Breast epithelium (tissue), 3 donors: ENCODE measurements at regions not wholly inside any gene's neighbourhood (a gene's known extent, or its start where the extent isn't known, plus 50 kb on each side); places are given as distances from the start of the nearest gene placed in this dataset.

Experiments used
- POLR2AphosphoS5 ChIP-seq, 3 donors: sonication (generic); formaldehyde crosslinking; IDR thresholded peaks; one replicate each; pipeline ENCODE4 v1.6.1; 2017; ENCODE audit warnings: antibody characterized with exemption in 3 of 3
- TF ChIP-seq, protein P1 (sequence below), 3 donors: fragments of 450-650 bp; IDR thresholded peaks; one replicate each; pipeline ENCODE4 v1.5.1; 2016 to 2017; ENCODE audit warnings: antibody characterized with exemption in 3 of 3, mild to moderate bottlenecking in 3 of 3, moderate library complexity in 3 of 3

- TF ChIP-seq, protein P1, sequence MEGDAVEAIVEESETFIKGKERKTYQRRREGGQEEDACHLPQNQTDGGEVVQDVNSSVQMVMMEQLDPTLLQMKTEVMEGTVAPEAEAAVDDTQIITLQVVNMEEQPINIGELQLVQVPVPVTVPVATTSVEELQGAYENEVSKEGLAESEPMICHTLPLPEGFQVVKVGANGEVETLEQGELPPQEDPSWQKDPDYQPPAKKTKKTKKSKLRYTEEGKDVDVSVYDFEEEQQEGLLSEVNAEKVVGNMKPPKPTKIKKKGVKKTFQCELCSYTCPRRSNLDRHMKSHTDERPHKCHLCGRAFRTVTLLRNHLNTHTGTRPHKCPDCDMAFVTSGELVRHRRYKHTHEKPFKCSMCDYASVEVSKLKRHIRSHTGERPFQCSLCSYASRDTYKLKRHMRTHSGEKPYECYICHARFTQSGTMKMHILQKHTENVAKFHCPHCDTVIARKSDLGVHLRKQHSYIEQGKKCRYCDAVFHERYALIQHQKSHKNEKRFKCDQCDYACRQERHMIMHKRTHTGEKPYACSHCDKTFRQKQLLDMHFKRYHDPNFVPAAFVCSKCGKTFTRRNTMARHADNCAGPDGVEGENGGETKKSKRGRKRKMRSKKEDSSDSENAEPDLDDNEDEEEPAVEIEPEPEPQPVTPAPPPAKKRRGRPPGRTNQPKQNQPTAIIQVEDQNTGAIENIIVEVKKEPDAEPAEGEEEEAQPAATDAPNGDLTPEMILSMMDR (IDR thresholded peaks at IDR 0.05), result no peak
- TF ChIP-seq POLR2AphosphoS5 (IDR thresholded peaks at IDR 0.05), result no peak
Observed at GRCh38 chr20:39850821-39851330, 838.2 kb downstream of the MAFB start.
